ENCODE measurements at regions not wholly inside any gene's neighbourhood (a gene's known extent, or its start where the extent isn't known, plus 50 kb on each side); places are given as distances from the start of the nearest gene placed in this dataset.

- Histone ChIP-seq H3K4me3 (ENCODE audit: low read depth, low read length) (no peak overlapping the region), H3K36me3 (ENCODE audit: control insufficient read depth, insufficient read depth, low read length) (no peaks in the 10 kb centered on the region), H3K27me3 (ENCODE audit: control insufficient read depth, insufficient read depth, low read length) (no peaks in the 10 kb centered on the region)
- TF ChIP-seq, protein P1, sequence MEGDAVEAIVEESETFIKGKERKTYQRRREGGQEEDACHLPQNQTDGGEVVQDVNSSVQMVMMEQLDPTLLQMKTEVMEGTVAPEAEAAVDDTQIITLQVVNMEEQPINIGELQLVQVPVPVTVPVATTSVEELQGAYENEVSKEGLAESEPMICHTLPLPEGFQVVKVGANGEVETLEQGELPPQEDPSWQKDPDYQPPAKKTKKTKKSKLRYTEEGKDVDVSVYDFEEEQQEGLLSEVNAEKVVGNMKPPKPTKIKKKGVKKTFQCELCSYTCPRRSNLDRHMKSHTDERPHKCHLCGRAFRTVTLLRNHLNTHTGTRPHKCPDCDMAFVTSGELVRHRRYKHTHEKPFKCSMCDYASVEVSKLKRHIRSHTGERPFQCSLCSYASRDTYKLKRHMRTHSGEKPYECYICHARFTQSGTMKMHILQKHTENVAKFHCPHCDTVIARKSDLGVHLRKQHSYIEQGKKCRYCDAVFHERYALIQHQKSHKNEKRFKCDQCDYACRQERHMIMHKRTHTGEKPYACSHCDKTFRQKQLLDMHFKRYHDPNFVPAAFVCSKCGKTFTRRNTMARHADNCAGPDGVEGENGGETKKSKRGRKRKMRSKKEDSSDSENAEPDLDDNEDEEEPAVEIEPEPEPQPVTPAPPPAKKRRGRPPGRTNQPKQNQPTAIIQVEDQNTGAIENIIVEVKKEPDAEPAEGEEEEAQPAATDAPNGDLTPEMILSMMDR (IDR thresholded peaks at IDR 0.05; ENCODE audit: insufficient read depth, low read length, poor library complexity, severe bottlenecking) = no peak
- DNase-seq (ENCODE audit: low read depth) = no peak
Measured at GRCh38 chr3:153892126-153892525, 229.1 kb upstream of the ARHGEF26 start.

DNA sequence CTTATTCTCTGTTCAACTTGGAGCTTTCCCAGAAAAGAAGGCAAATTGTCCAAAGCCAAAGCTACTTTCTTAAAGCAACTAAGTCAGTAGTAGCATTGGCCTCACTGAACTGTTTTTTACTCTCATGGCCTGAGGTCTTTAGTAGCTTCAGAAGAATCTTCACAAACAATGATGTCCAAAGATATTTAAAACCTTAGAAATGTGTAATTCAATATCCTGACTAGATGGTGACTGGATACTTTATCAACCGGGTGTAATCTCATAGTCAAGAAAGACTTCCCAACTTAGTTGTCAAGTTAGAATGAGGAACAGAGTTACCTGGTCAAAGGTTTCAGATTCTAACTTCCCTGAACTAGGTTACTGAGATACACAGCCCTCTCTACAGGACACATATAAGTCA lies 226.3 kb upstream of the ARHGEF26 start:
- TF ChIP-seq, protein P1 (IDR thresholded peaks at IDR 0.05; ENCODE audit: insufficient read depth, low read length, poor library complexity, severe bottlenecking) = no peak
- Histone ChIP-seq H3K4me3 (ENCODE audit: low read depth, low read length) (no peak overlapping the region), H3K27me3 (ENCODE audit: control insufficient read depth, insufficient read depth, low read length) (no peaks in the 10 kb centered on the region), H3K36me3 (ENCODE audit: control insufficient read depth, insufficient read depth, low read length) (no peaks in the 10 kb centered on the region)
- DNase-seq (ENCODE audit: low read depth) = no peak

DNA sequence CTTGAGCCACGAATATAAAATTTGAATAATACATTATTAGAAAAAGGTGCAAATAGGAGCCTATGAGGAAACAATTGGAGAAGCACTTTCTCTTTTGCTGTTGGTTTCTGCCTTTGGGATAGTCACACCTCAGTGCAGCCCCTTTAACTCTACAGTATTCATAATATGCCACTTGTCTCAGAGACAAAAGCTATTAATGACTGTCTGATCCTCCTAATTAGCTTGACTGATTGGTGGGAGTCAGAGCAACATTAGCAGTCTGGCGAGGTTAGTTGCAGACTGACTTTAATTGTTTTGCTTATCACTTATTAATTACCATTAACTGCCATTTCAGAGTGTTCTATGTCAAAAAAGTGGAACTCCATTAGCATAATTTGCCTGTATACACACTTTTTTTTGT lies 225.0 kb upstream of the ARHGEF26 start:
- Histone ChIP-seq H3K36me3 (ENCODE audit: control insufficient read depth, insufficient read depth, low read length) (no peaks in the 10 kb centered on the region), H3K27me3 (ENCODE audit: control insufficient read depth, insufficient read depth, low read length) (no peaks in the 10 kb centered on the region), H3K4me3 (ENCODE audit: low read depth, low read length) (no peak overlapping the region)
- DNase-seq (ENCODE audit: low read depth) = no peak
- TF ChIP-seq, protein P1 (IDR thresholded peaks at IDR 0.05; ENCODE audit: insufficient read depth, low read length, poor library complexity, severe bottlenecking) = no peak

- Histone ChIP-seq H3K4me3 (ENCODE audit: low read depth, low read length) (no peak overlapping the region), H3K36me3 (ENCODE audit: control insufficient read depth, insufficient read depth, low read length) (no peaks in the 10 kb centered on the region), H3K27me3 (ENCODE audit: control insufficient read depth, insufficient read depth, low read length) (no peaks in the 10 kb centered on the region)
- TF ChIP-seq, protein P1 (IDR thresholded peaks at IDR 0.05; ENCODE audit: insufficient read depth, low read length, poor library complexity, severe bottlenecking) = no peak
- no peak for DNase-seq (ENCODE audit: low read depth)
Measured at GRCh38 chr3:153897025-153897723, 224.0 kb upstream of the ARHGEF26 start.

GRCh38 chr3:153897842-153898241 lies 223.3 kb upstream of the ARHGEF26 start:
- no peaks in the 10 kb centered on the region for H3K27me3 ChIP-seq (ENCODE audit: control insufficient read depth, insufficient read depth, low read length)
- TF ChIP-seq, protein P1 (IDR thresholded peaks at IDR 0.05; ENCODE audit: insufficient read depth, low read length, poor library complexity, severe bottlenecking) = no peak
- H3K4me3 ChIP-seq (ENCODE audit: low read depth, low read length) = no peak overlapping the region
- H3K36me3 ChIP-seq (ENCODE audit: control insufficient read depth, insufficient read depth, low read length) = no peaks in the 10 kb centered on the region
- DNase-seq (ENCODE audit: low read depth) = no peak

- TF ChIP-seq, protein P1 (IDR thresholded peaks at IDR 0.05; ENCODE audit: insufficient read depth, low read length, poor library complexity, severe bottlenecking) = no peak
- DNase-seq (ENCODE audit: low read depth) = no peak
- Histone ChIP-seq H3K4me3 (ENCODE audit: low read depth, low read length) (no peak overlapping the region), H3K27me3 (ENCODE audit: control insufficient read depth, insufficient read depth, low read length) (no peaks in the 10 kb centered on the region), H3K36me3 (ENCODE audit: control insufficient read depth, insufficient read depth, low read length) (no peaks in the 10 kb centered on the region)
Measured at GRCh38 chr3:153901152-153901551, 220.0 kb upstream of the ARHGEF26 start.

Data from kidney epithelial cell (primary cell).